ENCODE measurements at regions not wholly inside any gene's neighbourhood (a gene's known extent, or its start where the extent isn't known, plus 50 kb on each side); places are given as distances from the start of the nearest gene placed in this dataset.

DNA sequence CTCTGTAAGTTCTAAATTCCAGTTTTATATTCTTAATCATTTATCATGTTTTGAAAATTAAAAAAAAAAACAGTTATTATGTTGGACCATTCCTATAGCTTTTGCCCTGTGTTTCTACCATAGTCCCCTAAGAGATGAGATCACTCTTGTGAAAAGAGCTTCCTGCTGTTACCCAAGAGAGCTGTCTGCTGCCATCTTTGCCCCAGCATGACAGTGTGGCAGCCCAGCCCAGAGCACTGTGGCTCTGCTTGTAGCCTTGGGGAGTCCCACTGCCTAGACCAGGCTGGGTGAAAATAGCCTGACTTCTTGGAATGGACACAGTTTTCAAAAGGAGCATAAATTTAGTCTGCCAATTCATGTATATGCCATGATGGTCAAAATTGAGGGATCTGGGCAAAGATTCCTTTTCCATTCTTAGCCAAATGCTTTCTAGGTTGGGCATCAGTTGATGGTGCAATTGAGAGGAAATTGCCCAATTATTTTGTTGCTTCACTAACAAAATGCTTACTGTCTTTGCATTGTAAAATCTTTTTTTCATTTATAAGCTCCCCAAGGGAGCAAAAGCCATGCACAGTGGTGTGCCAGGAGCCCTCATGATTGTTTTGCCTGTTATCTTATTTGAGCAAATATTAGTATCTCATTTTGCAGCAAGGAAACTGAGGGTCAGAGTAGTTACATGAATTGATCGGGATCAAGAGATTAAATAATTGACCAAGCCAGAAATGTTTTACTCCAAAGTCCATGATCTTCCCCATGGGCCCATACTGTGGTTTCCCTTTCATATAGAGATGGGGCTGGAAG is 72.8 kb downstream of the ETS2 start:
- TF ChIP-seq, protein P1, sequence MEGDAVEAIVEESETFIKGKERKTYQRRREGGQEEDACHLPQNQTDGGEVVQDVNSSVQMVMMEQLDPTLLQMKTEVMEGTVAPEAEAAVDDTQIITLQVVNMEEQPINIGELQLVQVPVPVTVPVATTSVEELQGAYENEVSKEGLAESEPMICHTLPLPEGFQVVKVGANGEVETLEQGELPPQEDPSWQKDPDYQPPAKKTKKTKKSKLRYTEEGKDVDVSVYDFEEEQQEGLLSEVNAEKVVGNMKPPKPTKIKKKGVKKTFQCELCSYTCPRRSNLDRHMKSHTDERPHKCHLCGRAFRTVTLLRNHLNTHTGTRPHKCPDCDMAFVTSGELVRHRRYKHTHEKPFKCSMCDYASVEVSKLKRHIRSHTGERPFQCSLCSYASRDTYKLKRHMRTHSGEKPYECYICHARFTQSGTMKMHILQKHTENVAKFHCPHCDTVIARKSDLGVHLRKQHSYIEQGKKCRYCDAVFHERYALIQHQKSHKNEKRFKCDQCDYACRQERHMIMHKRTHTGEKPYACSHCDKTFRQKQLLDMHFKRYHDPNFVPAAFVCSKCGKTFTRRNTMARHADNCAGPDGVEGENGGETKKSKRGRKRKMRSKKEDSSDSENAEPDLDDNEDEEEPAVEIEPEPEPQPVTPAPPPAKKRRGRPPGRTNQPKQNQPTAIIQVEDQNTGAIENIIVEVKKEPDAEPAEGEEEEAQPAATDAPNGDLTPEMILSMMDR (IDR thresholded peaks at IDR 0.05 in 8 of 11, conservative IDR thresholded peaks at IDR 0.05 in 3 of 11): no peak
- TF ChIP-seq POLR2A (IDR thresholded peaks at IDR 0.05): no peak
